ENCODE measurements at regions not wholly inside any gene's neighbourhood (a gene's known extent, or its start where the extent isn't known, plus 50 kb on each side); places are given as distances from the start of the nearest gene placed in this dataset.

DNA sequence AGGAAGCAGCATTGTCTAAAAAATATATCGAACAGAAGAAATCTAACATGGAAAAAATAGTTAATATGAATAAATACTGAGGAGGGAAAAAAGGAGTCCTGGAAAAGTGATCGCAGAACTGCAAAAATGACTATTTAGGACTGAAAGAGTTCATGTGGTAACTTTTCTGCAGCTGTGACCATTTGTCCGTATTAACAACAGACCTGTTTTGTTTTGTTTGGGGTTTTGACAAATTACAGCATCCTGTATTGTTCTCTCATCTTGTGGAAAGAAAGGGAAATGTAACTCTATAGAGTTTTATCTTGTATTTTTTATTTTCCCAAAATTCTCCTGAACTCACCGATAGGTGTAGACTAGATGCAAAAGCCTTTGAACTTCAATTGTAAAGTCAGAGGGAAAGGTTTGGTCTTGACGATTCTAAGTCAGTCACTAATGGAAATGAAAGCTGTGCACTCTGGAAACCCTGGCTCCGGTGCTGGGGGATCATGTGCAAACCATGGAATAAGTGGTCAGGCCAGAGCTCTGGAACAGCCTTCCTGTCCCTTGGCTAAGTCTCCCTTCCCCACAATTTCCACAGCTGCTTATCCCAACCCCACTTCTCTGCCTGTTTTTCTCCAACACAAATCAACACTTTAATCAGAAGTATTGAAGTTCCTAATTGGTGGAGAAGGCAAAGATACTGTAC, 51.2 kb upstream of the MARCKS start:
- no peak for DNase-seq

All from AML-193 (cell line).